Gastrocnemius medialis (tissue), 4 donors: ENCODE measurements at regions not wholly inside any gene's neighbourhood (a gene's known extent, or its start where the extent isn't known, plus 50 kb on each side); places are given as distances from the start of the nearest gene placed in this dataset.

ENCODE experiments used
- ATAC-seq, 2 donors: fragments of 150-250 bp; one replicate each; pipeline ENCODE4 v1.9.1; 2016
- DNase-seq, 2 donors: peaks; one replicate each; pipeline ENCODE4 v3.0.0-alpha.2; 2019
- H3K27ac ChIP-seq, 4 donors: fragments of 200-600 bp; sonication (generic); 1 replicate in 1 of 4; 2 replicates in 3 of 4; pipeline ENCODE4 v1.5.1; 2016 to 2018; ENCODE audit warnings: mild to moderate bottlenecking in 2 of 4, moderate library complexity in 1 of 4
- H3K27me3 ChIP-seq, 3 donors: fragments of 200-600 bp; sonication (generic) in 2 of 3; 1 replicate in 1 of 3; 2 replicates in 2 of 3; pipeline versions ENCODE4 v1.5.1 to v1.6.0; 2016 to 2019; ENCODE audit warnings: mild to moderate bottlenecking in 1 of 3, moderate library complexity in 1 of 3
- H3K36me3 ChIP-seq, 2 donors: fragments of 200-600 bp; sonication (generic) in 1 of 2; one replicate each; pipeline ENCODE4 v1.5.1; 2017 to 2018
- H3K4me1 ChIP-seq, 2 donors: fragments of 200-600 bp; sonication (generic) in 1 of 2; one replicate each; pipeline ENCODE4 v1.5.1; 2016 to 2017; ENCODE audit warnings: mild to moderate bottlenecking in 2 of 2
- H3K4me3 ChIP-seq, 4 donors: fragments of 200-600 bp; sonication (generic) in 3 of 4; 1 replicate in 1 of 4; 2 replicates in 3 of 4; pipeline ENCODE4 v1.5.1; 2016 to 2019; ENCODE audit warnings: mild to moderate bottlenecking in 2 of 4
- H3K9me3 ChIP-seq, 3 donors: fragments of 200-600 bp; sonication (generic) in 2 of 3; 1 replicate in 1 of 3; 2 replicates in 2 of 3; pipeline ENCODE4 v1.5.1; 2016 to 2019
- CTCF ChIP-seq, 5 experiments: fragments of 450-650 bp in 3 of 5; fragments of 200-600 bp in 2 of 5; sonication (generic) in 2 of 5; IDR thresholded peaks in 4 of 5; conservative IDR thresholded peaks in 1 of 5; 1 replicate in 4 of 5; 2 replicates in 1 of 5; pipeline ENCODE4 v1.5.1; 2016 to 2019; ENCODE audit warnings: antibody characterized with exemption in 5 of 5, mild to moderate bottlenecking in 3 of 5, moderate library complexity in 3 of 5
- POLR2A ChIP-seq, 2 donors: fragments of 450-650 bp; IDR thresholded peaks; one replicate each; pipeline ENCODE4 v1.6.1; 2017; ENCODE audit warnings: antibody characterized with exemption in 2 of 2, mild to moderate bottlenecking in 2 of 2, moderate library complexity in 2 of 2
- in situ Hi-C, 4 donors: fragments of 200-750 bp; cut with MboI; loops; one replicate each; pipeline versions ENCODE4 v1.15.0 to v1.8.0; 2017; ENCODE audit warnings: low sequenced_read_pairs in 4 of 4
- intact Hi-C: fragments of 100-400 bp; cut with DNase I; formaldehyde crosslinking; loops from one replicate; pipeline ENCODE4 v1.15.1; 2023; ENCODE audit warnings: low total_unique reads

- in situ Hi-C loops (no loop called here), intact Hi-C loops (no loop called here)
- no peak for TF ChIP-seq POLR2A (IDR thresholded peaks at IDR 0.05)
- TF ChIP-seq CTCF (IDR thresholded peaks at IDR 0.05 in 4 of 5, conservative IDR thresholded peaks at IDR 0.05 in 1 of 5) = no peak
- ATAC-seq (no peak), DNase-seq (no peak)
- no peaks in the 10 kb centered on the region for H3K9me3 ChIP-seq
- no peaks in the 10 kb centered on the region for H3K27me3 ChIP-seq
- H3K36me3 ChIP-seq = no peaks in the 10 kb centered on the region
- no peaks in the 10 kb centered on the region for H3K4me1 ChIP-seq
- H3K27ac ChIP-seq = no peak overlapping the region
- no peak overlapping the region for H3K4me3 ChIP-seq
These were observed 1005.1 kb upstream of the FAM98A start for GRCh38 chr2:34604164-34604563.

- Histone ChIP-seq H3K4me1 (no peaks in the 10 kb centered on the region), H3K36me3 (no peaks in the 10 kb centered on the region), H3K4me3 (no peak overlapping the region), H3K27me3 (no peaks in the 10 kb centered on the region), H3K9me3 (no peaks in the 10 kb centered on the region), H3K27ac (no peak overlapping the region)
- ATAC-seq = no peak
- TF ChIP-seq POLR2A (IDR thresholded peaks at IDR 0.05) = no peak
- no peak for TF ChIP-seq CTCF (IDR thresholded peaks at IDR 0.05 in 4 of 5, conservative IDR thresholded peaks at IDR 0.05 in 1 of 5)
- no peak for DNase-seq
- intact Hi-C loops = no loop called here
- in situ Hi-C loops = no loop called here
These were observed 1003.2 kb upstream of the FAM98A start for GRCh38 chr2:34602262-34602661.

- no peak for DNase-seq
- ATAC-seq = no peak
- H3K36me3 ChIP-seq = no peaks in the 10 kb centered on the region
- no peaks in the 10 kb centered on the region for H3K9me3 ChIP-seq
- H3K27ac ChIP-seq = no peak overlapping the region
- no peaks in the 10 kb centered on the region for H3K27me3 ChIP-seq
- H3K4me3 ChIP-seq = no peak overlapping the region
- intact Hi-C loops (no loop called here), in situ Hi-C loops (no loop called here)
- no peaks in the 10 kb centered on the region for H3K4me1 ChIP-seq
- TF ChIP-seq POLR2A (IDR thresholded peaks at IDR 0.05) = no peak
- TF ChIP-seq CTCF (IDR thresholded peaks at IDR 0.05 in 4 of 5, conservative IDR thresholded peaks at IDR 0.05 in 1 of 5) = no peak
These were observed 1002.5 kb upstream of the FAM98A start for GRCh38 chr2:34601561-34601960.

GRCh38 chr2:34578641-34579040 lies 979.5 kb upstream of the FAM98A start:
- intact Hi-C loops = no loop called here
- no peak overlapping the region for H3K4me3 ChIP-seq
- ATAC-seq (no peak), DNase-seq (no peak)
- H3K27me3 ChIP-seq = no peaks in the 10 kb centered on the region
- no peaks in the 10 kb centered on the region for H3K9me3 ChIP-seq
- H3K36me3 ChIP-seq = no peaks in the 10 kb centered on the region
- TF ChIP-seq CTCF (IDR thresholded peaks at IDR 0.05 in 4 of 5, conservative IDR thresholded peaks at IDR 0.05 in 1 of 5) = no peak
- TF ChIP-seq POLR2A (IDR thresholded peaks at IDR 0.05) = no peak
- in situ Hi-C loops = no loop called here
- no peaks in the 10 kb centered on the region for H3K4me1 ChIP-seq
- H3K27ac ChIP-seq = no peak overlapping the region

GRCh38 chr2:34570266-34570872 lies 971.3 kb upstream of the FAM98A start:
- Histone ChIP-seq H3K27ac (no peak overlapping the region), H3K27me3 (no peaks in the 10 kb centered on the region), H3K9me3 (no peaks in the 10 kb centered on the region), H3K4me1 (no peaks in the 10 kb centered on the region), H3K36me3 (no peaks in the 10 kb centered on the region), H3K4me3 (no peak overlapping the region)
- intact Hi-C loops (no loop called here), in situ Hi-C loops (no loop called here)
- ATAC-seq = no peak
- TF ChIP-seq CTCF (IDR thresholded peaks at IDR 0.05 in 4 of 5, conservative IDR thresholded peaks at IDR 0.05 in 1 of 5) (no peak), POLR2A (IDR thresholded peaks at IDR 0.05) (no peak)
- no peak for DNase-seq
